Skeletal muscle tissue (tissue), 3 donors: ENCODE measurements at regions not wholly inside any gene's neighbourhood (a gene's known extent, or its start where the extent isn't known, plus 50 kb on each side); places are given as distances from the start of the nearest gene placed in this dataset.
"Not testable (repeated sequence)": the region's sequence is repeated elsewhere in the genome, so short reads cannot be mapped to it uniquely, and the experiment has no call there.

Experiments used
- H3K27ac ChIP-seq: one replicate; pipeline ENCODE4 v1.7.0; 2013; ENCODE audit warnings: mild to moderate bottlenecking, low read depth, low read length, inconsistent platforms
- H3K27me3 ChIP-seq, 3 donors: one replicate each; pipeline ENCODE4 v1.7.0; 2013; ENCODE audit warnings: low read length in 3 of 3; ENCODE audit not compliant: control insufficient read depth in 3 of 3, insufficient read depth in 3 of 3
- H3K36me3 ChIP-seq, 3 donors: one replicate each; pipeline ENCODE4 v1.7.0; 2013; ENCODE audit warnings: low read length in 3 of 3; ENCODE audit not compliant: control insufficient read depth in 3 of 3, insufficient read depth in 3 of 3
- H3K4me1 ChIP-seq, 3 donors: one replicate each; pipeline ENCODE4 v1.7.0; 2013; ENCODE audit warnings: low read length in 3 of 3, mild to moderate bottlenecking in 3 of 3; ENCODE audit not compliant: control insufficient read depth in 3 of 3, insufficient read depth in 3 of 3
- H3K4me3 ChIP-seq, 3 donors: one replicate each; pipeline ENCODE4 v1.7.0; 2013; ENCODE audit warnings: low read length in 3 of 3
- H3K9ac ChIP-seq, 3 donors: one replicate each; pipeline ENCODE4 v1.7.0; 2013; ENCODE audit warnings: low read length in 3 of 3, mild to moderate bottlenecking in 3 of 3, moderate library complexity in 2 of 3, low read depth in 1 of 3
- H3K9me3 ChIP-seq, 3 donors: one replicate each; pipeline ENCODE4 v1.7.0; 2013; ENCODE audit warnings: low read length in 3 of 3; ENCODE audit not compliant: control insufficient read depth in 3 of 3
- donor health status: Osteomylitis.

- H3K4me3 ChIP-seq, H3K27ac ChIP-seq, H3K4me1 ChIP-seq, H3K9ac ChIP-seq, H3K9me3 ChIP-seq, H3K27me3 ChIP-seq, H3K36me3 ChIP-seq: not testable (repeated sequence)
Observed at GRCh38 chr16:33974557-33974956, 515.1 kb downstream of the TP53TG3F start.

GRCh38 chr16:33975744-33976143, 516.3 kb downstream of the TP53TG3F start:
- H3K27ac ChIP-seq, H3K9ac ChIP-seq, H3K36me3 ChIP-seq, H3K4me3 ChIP-seq, H3K9me3 ChIP-seq, H3K4me1 ChIP-seq, H3K27me3 ChIP-seq: not testable (repeated sequence)

- H3K9ac ChIP-seq, H3K27me3 ChIP-seq, H3K27ac ChIP-seq, H3K9me3 ChIP-seq, H3K36me3 ChIP-seq, H3K4me1 ChIP-seq, H3K4me3 ChIP-seq: not testable (repeated sequence)
Observed at GRCh38 chr16:33976521-33976920, 517.1 kb downstream of the TP53TG3F start.

GRCh38 chr16:33978784-33979183, 519.4 kb downstream of the TP53TG3F start:
- not testable (repeated sequence) for H3K9ac ChIP-seq, H3K4me1 ChIP-seq, H3K27me3 ChIP-seq, H3K4me3 ChIP-seq, H3K36me3 ChIP-seq, H3K9me3 ChIP-seq, H3K27ac ChIP-seq

GRCh38 chr16:33979613-33980012, 520.2 kb downstream of the TP53TG3F start:
- not testable (repeated sequence) for H3K9ac ChIP-seq, H3K36me3 ChIP-seq, H3K27me3 ChIP-seq, H3K27ac ChIP-seq, H3K4me1 ChIP-seq, H3K9me3 ChIP-seq, H3K4me3 ChIP-seq

GRCh38 chr16:33980736-33981135, 521.3 kb downstream of the TP53TG3F start:
- not testable (repeated sequence) for H3K36me3 ChIP-seq, H3K9me3 ChIP-seq, H3K27me3 ChIP-seq, H3K4me1 ChIP-seq, H3K9ac ChIP-seq, H3K4me3 ChIP-seq, H3K27ac ChIP-seq

GRCh38 chr16:33984428-33984827, 525.0 kb downstream of the TP53TG3F start:
- not testable (repeated sequence) for H3K27me3 ChIP-seq, H3K4me1 ChIP-seq, H3K27ac ChIP-seq, H3K9ac ChIP-seq, H3K9me3 ChIP-seq, H3K36me3 ChIP-seq, H3K4me3 ChIP-seq

GRCh38 chr16:33986521-33986920, 527.1 kb downstream of the TP53TG3F start:
- H3K9ac ChIP-seq, H3K27ac ChIP-seq, H3K27me3 ChIP-seq, H3K4me3 ChIP-seq, H3K4me1 ChIP-seq, H3K9me3 ChIP-seq, H3K36me3 ChIP-seq: not testable (repeated sequence)

- not testable (repeated sequence) for H3K27me3 ChIP-seq, H3K4me1 ChIP-seq, H3K4me3 ChIP-seq, H3K9ac ChIP-seq, H3K27ac ChIP-seq, H3K36me3 ChIP-seq, H3K9me3 ChIP-seq
Observed at GRCh38 chr16:33987348-33987963, 528.0 kb downstream of the TP53TG3F start.

GRCh38 chr16:33988012-33988411, 528.6 kb downstream of the TP53TG3F start:
- H3K36me3 ChIP-seq, H3K9ac ChIP-seq, H3K4me1 ChIP-seq, H3K4me3 ChIP-seq, H3K27me3 ChIP-seq, H3K27ac ChIP-seq, H3K9me3 ChIP-seq: not testable (repeated sequence)

GRCh38 chr16:33990488-33990887, 531.1 kb downstream of the TP53TG3F start:
- not testable (repeated sequence) for H3K36me3 ChIP-seq, H3K27ac ChIP-seq, H3K4me1 ChIP-seq, H3K27me3 ChIP-seq, H3K9me3 ChIP-seq, H3K9ac ChIP-seq, H3K4me3 ChIP-seq
